ENCODE measurements at regions not wholly inside any gene's neighbourhood (a gene's known extent, or its start where the extent isn't known, plus 50 kb on each side); places are given as distances from the start of the nearest gene placed in this dataset.

DNA sequence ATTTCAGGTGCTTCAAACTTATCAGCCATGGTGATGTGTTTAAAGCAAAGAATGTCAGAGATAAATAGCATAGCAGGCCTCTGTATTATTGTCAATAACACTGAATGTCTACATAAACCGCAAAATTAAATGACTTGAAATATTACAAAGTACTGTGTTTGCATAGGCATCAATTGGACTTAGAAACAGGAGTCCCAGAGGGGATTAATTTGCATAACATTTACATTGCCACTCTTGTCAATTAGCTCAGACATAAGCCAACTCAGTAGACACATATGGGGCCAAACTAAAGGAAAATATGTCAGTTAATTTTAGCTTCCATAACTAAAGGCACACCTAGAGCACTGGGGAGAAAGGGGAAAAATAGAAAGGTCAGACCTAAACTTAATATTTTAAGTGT, 814.5 kb upstream of the NEGR1 start:
- no peak overlapping the region for H3K4me3 ChIP-seq (replicated peaks; ENCODE audit: low read depth, low read length)
- TF ChIP-seq, protein P1, sequence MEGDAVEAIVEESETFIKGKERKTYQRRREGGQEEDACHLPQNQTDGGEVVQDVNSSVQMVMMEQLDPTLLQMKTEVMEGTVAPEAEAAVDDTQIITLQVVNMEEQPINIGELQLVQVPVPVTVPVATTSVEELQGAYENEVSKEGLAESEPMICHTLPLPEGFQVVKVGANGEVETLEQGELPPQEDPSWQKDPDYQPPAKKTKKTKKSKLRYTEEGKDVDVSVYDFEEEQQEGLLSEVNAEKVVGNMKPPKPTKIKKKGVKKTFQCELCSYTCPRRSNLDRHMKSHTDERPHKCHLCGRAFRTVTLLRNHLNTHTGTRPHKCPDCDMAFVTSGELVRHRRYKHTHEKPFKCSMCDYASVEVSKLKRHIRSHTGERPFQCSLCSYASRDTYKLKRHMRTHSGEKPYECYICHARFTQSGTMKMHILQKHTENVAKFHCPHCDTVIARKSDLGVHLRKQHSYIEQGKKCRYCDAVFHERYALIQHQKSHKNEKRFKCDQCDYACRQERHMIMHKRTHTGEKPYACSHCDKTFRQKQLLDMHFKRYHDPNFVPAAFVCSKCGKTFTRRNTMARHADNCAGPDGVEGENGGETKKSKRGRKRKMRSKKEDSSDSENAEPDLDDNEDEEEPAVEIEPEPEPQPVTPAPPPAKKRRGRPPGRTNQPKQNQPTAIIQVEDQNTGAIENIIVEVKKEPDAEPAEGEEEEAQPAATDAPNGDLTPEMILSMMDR (IDR thresholded peaks at IDR 0.05; ENCODE audit: low read length, missing control alignments), result no peak
- DNase-seq (ENCODE audit: low read depth), result no peak

DNA sequence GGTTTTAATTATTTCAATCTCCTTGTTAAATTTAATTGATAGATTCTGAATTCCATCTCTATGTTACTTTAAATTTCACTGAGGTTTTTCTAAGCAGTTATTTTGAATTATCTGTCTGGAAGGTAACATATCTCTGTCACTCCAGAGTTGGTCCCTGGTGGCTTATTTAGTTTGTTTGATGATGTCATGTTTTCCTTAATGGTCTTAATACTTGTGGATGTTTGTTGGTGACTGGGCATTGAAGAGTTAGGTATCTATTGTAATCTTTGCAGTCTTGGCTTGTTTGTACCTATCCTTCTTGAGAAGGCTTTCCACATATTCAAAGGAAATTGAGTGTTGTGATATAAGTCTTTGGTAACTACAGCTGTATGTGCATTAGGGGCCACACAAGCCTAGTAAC, 810.0 kb upstream of the NEGR1 start:
- no peak for DNase-seq (ENCODE audit: low read depth)
- TF ChIP-seq, protein P1 (IDR thresholded peaks at IDR 0.05; ENCODE audit: low read length, missing control alignments), result no peak

DNA sequence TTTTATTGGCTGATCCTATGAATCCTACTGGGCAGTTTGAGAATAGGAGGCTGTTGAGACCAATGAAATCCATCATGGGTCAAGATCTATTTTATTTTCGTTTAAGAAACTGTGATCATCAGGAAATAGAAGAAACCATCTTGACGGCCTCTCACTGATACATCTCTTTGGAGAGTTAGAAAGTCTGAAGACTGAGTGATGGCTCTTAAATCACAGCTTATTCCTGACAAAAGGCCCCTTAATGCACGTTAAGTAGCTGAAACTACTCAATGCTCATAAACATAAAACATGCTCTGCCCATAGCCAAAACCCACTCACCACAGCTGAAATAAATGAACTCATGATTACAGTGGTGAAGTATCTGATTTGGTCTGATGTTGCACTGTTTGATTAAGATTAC, 784.5 kb upstream of the NEGR1 start:
- TF ChIP-seq, protein P1 (IDR thresholded peaks at IDR 0.05; ENCODE audit: low read length, missing control alignments), result no peak

More for the DNA sequence above, 810.0 kb upstream of the NEGR1 start:
- H3K4me3 ChIP-seq (replicated peaks; ENCODE audit: low read depth, low read length), result no peak overlapping the region

DNA sequence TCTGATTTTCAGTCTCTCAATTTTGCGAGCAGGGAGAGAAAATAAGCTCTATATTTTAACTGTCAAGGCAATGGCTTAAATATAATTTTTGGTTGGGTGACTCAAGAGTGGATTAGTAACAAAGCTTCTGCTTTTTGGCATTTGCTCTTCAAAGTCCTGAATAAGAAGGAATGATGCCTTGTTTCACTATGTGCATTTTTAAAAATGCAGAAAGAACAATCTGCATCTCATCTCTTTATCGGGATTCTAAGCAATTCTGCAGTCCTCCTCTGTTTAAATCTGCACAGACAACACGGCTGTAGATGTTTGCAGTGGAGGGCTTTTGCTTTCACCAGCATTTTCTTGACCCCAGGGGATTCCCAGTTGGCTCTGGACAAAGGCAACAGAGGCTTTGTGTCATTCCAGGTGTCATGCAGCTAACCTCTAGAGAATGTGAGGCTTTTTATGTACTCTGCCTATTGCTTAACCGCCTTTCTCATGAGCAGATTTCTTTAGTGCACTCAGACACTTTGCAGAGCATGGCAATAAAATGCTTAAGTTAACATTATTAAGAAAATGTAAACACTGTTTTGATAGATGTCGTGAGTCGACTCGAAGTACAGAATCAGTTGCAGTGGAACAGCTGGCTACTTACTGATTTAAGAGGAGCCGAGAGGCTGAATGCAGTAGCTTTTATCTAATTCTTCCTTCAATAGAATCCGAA, 783.2 kb upstream of the NEGR1 start:
- DNase-seq (ENCODE audit: low read depth), result no peak
- H3K4me3 ChIP-seq (replicated peaks; ENCODE audit: low read depth, low read length), result no peak overlapping the region
- TF ChIP-seq, protein P1 (IDR thresholded peaks at IDR 0.05; ENCODE audit: low read length, missing control alignments), result no peak

More for the DNA sequence above, 784.5 kb upstream of the NEGR1 start:
- DNase-seq (ENCODE audit: low read depth), result no peak
- no peak overlapping the region for H3K4me3 ChIP-seq (replicated peaks; ENCODE audit: low read depth, low read length)

DNA sequence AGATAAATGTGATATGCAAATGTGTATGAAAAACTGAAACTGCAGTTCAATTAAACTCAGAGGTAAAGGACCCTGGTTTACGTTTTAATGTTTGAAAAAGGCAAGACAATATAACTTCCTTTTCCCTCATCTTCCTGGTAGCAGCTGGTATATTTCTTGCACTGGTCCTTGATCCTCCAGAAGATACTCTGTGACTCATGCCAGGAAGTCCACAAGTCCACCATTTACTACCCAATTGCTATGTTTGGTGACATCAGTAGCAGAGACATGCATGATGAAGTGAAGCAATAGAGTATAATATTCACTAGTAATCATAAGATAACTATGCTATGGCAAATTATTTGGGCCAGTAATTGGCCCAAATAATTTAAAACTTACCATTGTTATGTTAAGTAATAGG, 774.5 kb upstream of the NEGR1 start:
- TF ChIP-seq, protein P1 (IDR thresholded peaks at IDR 0.05; ENCODE audit: low read length, missing control alignments), result no peak
- no peak for DNase-seq (ENCODE audit: low read depth)
- H3K4me3 ChIP-seq (replicated peaks; ENCODE audit: low read depth, low read length), result no peak overlapping the region

DNA sequence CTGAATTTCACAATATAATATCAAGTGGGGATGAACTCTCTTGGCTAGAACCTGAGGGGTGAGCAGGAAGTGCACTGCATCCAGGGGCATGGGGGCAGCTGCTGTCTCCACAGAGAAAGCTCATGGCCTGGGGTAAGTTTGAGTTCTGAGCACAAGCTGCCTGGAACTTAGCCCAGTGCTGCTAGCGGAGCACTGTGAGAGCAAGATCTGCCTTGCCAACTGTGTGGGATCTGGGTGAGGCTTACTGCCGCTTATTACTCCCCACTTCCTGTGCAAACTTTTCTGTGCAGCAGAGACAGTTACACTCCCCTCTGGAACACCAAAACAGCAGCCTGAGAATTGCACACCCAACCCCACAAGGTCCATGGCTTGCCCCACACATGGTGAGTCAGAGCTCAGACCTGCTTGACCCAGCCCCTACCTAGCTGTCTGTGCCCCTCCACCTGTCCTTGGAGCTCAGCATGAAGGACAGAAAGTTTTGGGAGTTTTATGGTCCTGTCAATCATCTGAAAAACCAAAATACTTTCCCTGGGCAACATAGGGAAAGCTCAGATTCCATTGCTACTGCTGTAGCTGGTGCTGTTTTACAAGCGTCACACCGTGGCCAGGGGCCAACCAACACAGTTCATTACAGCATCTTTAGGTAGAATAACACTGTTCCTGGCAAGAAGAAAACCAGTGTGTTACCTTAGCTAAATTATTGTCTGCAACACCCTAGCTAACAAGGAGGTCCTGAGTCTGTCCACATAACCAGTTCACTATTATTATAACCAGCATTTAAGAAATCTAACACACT, 762.1 kb upstream of the NEGR1 start:
- no peak overlapping the region for H3K4me3 ChIP-seq (replicated peaks; ENCODE audit: low read depth, low read length)
- no peak for DNase-seq (ENCODE audit: low read depth)
- TF ChIP-seq, protein P1 (IDR thresholded peaks at IDR 0.05; ENCODE audit: low read length, missing control alignments), result no peak

Data from fibroblast of pulmonary artery (primary cell).